ENCODE measurements at regions not wholly inside any gene's neighbourhood (a gene's known extent, or its start where the extent isn't known, plus 50 kb on each side); places are given as distances from the start of the nearest gene placed in this dataset.

GRCh38 chr3:178152031-178152806, 384.0 kb upstream of the KCNMB2 start:
- no peak for TF ChIP-seq EZH2 (IDR thresholded peaks at IDR 0.05)
- no peak for TF ChIP-seq FOXP2 (optimal IDR thresholded peaks at IDR 0.05; ENCODE audit: control extremely low read depth, extremely low read length, insufficient read depth)
- TF ChIP-seq POLR2AphosphoS5 (IDR thresholded peaks at IDR 0.05; ENCODE audit: borderline replicate concordance, low read depth, low read length), result no peak

All from SK-N-MC (cell line).